ENCODE measurements at regions not wholly inside any gene's neighbourhood (a gene's known extent, or its start where the extent isn't known, plus 50 kb on each side); places are given as distances from the start of the nearest gene placed in this dataset.

DNA sequence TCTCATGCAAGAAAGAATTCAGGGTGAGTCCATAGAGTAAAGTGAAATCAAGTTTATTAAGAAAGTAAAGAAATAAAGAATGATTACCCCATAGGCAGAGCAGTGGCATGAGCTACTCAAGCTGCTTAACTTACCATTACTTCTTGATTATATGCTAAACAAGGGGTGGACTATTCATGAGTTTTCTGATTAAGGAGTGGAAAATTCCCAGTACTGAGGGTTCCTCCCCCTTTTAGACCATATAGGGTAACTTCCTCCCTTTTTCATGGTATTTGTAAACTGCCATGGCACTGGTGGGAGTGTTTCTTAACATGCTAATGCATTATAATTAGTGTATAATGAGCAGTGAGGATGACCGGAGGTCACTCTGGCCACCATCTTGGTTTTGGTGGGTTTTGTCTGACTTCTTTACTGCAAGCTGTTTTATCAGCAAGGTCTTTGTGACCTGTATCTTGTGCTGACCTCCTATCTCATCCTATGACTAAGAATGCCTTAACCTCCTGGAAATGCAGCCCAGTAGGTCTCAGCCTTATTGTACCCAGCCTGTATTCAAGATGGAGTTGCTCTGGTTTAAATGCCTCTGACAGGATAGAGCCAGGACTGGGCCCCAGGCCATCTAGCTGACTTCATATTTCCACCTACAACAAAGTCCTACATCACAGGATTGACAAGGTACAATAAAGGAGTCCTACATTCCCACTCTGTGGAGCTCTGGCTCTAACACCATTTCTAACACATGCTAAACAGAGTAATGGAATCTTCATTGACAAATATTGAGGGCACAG lies 186.7 kb downstream of the NXNL2 start:
- H3K4me3 ChIP-seq (ENCODE audit: low read depth, low read length): no peak overlapping the region
- DNase-seq (ENCODE audit: low read depth): no peak
- no peaks in the 10 kb centered on the region for H3K27me3 ChIP-seq (ENCODE audit: control insufficient read depth, insufficient read depth, low read length)
- TF ChIP-seq, protein P1, sequence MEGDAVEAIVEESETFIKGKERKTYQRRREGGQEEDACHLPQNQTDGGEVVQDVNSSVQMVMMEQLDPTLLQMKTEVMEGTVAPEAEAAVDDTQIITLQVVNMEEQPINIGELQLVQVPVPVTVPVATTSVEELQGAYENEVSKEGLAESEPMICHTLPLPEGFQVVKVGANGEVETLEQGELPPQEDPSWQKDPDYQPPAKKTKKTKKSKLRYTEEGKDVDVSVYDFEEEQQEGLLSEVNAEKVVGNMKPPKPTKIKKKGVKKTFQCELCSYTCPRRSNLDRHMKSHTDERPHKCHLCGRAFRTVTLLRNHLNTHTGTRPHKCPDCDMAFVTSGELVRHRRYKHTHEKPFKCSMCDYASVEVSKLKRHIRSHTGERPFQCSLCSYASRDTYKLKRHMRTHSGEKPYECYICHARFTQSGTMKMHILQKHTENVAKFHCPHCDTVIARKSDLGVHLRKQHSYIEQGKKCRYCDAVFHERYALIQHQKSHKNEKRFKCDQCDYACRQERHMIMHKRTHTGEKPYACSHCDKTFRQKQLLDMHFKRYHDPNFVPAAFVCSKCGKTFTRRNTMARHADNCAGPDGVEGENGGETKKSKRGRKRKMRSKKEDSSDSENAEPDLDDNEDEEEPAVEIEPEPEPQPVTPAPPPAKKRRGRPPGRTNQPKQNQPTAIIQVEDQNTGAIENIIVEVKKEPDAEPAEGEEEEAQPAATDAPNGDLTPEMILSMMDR (IDR thresholded peaks at IDR 0.05; ENCODE audit: insufficient read depth, low read length, poor library complexity, severe bottlenecking): no peak
- H3K36me3 ChIP-seq (ENCODE audit: control insufficient read depth, insufficient read depth, low read length): no peaks in the 10 kb centered on the region

DNA sequence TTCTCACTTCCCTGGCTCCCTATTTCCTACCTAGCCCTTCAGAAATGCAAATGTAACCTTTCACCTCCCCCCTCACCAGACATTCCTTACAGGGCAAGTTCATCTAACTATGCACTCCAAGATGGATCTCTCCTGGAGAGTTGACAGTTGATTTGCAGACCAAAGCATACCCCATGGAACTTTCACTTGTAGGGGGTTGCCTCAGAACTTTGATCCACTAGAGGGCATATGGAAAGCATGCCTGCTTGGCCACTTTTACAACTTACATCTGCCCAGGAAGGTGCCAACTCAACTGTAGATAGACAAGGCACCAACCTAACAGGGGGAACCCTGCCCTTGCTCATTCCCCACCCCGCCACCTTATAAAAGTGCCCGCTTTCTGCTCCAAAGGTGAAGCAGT lies 187.8 kb downstream of the NXNL2 start:
- TF ChIP-seq, protein P1 (IDR thresholded peaks at IDR 0.05; ENCODE audit: insufficient read depth, low read length, poor library complexity, severe bottlenecking): peak; percentile 71
- no peak for DNase-seq (ENCODE audit: low read depth)

DNA sequence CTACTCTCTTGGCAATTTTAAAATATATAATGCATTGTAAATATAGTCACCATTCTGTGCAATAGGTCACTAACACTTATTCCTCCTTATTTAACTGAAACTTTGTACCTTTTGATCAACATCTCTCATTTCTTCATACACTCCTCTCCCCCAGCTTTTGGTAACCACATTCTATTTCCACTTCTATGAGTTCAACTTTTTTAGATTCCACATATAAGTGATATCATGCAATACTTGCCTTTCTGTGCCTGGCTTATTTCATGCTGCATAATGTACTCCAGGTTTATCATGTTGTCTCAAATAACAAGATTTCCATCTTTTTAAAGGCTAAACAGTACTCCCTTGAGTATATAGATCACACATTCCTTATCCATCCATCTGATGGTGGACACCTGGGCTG lies 188.8 kb downstream of the NXNL2 start:
- no peak overlapping the region for H3K4me3 ChIP-seq (ENCODE audit: low read depth, low read length)
- no peak for DNase-seq (ENCODE audit: low read depth)
- TF ChIP-seq, protein P1 (IDR thresholded peaks at IDR 0.05; ENCODE audit: insufficient read depth, low read length, poor library complexity, severe bottlenecking): no peak
- no peaks in the 10 kb centered on the region for H3K36me3 ChIP-seq (ENCODE audit: control insufficient read depth, insufficient read depth, low read length)
- no peaks in the 10 kb centered on the region for H3K27me3 ChIP-seq (ENCODE audit: control insufficient read depth, insufficient read depth, low read length)

More for the DNA sequence above, 187.8 kb downstream of the NXNL2 start:
- Histone ChIP-seq H3K36me3 (ENCODE audit: control insufficient read depth, insufficient read depth, low read length) (no peaks in the 10 kb centered on the region), H3K27me3 (ENCODE audit: control insufficient read depth, insufficient read depth, low read length) (no peaks in the 10 kb centered on the region), H3K4me3 (ENCODE audit: low read depth, low read length) (no peak overlapping the region)

DNA sequence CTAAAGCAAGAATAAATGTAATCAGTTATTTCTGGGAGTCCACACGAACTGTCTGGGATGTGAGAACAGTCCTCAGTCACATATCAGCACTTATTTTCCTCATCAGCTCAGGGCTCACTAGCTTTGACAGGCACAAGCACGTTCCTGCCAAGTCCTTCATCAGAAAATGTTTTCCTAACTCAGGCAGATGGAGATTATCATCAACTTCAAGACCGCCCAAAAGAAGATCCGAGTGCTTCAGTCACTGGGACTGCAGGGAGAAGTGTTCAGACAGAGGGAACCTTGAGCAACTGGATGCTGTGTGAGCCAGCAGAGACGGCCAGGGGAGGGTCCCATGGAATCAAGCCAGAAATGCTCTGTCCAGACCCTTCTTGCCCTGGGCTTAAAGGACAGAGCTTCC lies 189.4 kb downstream of the NXNL2 start:
- Histone ChIP-seq H3K27me3 (ENCODE audit: control insufficient read depth, insufficient read depth, low read length) (no peaks in the 10 kb centered on the region), H3K36me3 (ENCODE audit: control insufficient read depth, insufficient read depth, low read length) (no peaks in the 10 kb centered on the region), H3K4me3 (ENCODE audit: low read depth, low read length) (no peak overlapping the region)
- TF ChIP-seq, protein P1 (IDR thresholded peaks at IDR 0.05; ENCODE audit: insufficient read depth, low read length, poor library complexity, severe bottlenecking): no peak
- DNase-seq (ENCODE audit: low read depth): no peak

DNA sequence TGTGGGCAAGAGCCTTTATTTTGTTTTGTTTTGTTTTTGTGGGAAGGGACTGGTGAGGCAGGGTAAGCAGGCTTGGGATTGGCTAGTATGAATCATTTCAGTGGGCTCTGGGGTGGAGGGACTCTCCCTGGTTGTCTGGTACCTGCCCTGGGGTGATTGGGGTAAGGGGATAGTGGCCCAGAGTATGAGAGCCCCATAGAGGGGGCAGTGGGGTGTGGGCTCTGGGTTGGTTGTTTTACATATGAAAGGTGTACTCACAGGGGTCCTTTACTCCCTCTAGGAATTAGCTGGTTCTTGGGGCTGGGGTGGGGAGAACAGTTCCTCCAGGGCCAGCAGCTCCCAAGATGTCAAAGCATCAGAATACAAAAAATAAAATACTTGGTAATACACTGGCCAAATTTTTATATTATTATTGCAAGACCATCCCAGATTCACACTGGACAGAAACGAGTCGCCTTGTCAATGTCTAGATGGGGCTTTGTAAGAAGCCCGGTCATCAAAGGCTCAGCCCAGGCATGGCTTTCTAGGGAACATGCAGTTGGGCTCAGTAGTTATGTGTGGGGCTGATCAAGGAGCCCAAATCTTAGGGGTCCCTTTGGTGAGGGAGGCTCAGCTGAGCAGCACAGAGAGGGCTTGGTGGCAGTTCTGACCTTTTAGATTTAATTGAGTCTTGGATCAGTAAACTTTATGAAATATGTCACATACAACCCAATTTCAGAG lies 190.5 kb downstream of the NXNL2 start:
- TF ChIP-seq, protein P1 (IDR thresholded peaks at IDR 0.05; ENCODE audit: insufficient read depth, low read length, poor library complexity, severe bottlenecking): no peak
- Histone ChIP-seq H3K36me3 (ENCODE audit: control insufficient read depth, insufficient read depth, low read length) (no peaks in the 10 kb centered on the region), H3K4me3 (ENCODE audit: low read depth, low read length) (no peak overlapping the region), H3K27me3 (ENCODE audit: control insufficient read depth, insufficient read depth, low read length) (no peaks in the 10 kb centered on the region)
- no peak for DNase-seq (ENCODE audit: low read depth)
